Ovary (tissue), 7 donors: ENCODE measurements at regions not wholly inside any gene's neighbourhood (a gene's known extent, or its start where the extent isn't known, plus 50 kb on each side); places are given as distances from the start of the nearest gene placed in this dataset.

Source experiments
- DNase-seq, 5 donors: peaks; one replicate each; pipeline ENCODE4 v3.0.0-alpha.2; 2019 to 2020
- H3K27ac ChIP-seq, 2 donors: fragments of 200-600 bp; one replicate each; pipeline versions ENCODE4 v1.5.1 to v1.8.0; 2019 to 2022
- H3K27me3 ChIP-seq: fragments of 200-600 bp; one replicate; pipeline ENCODE4 v1.8.0; 2022
- H3K36me3 ChIP-seq: fragments of 200-600 bp; sonication (generic); one replicate; pipeline ENCODE4 v1.5.1; 2019
- H3K4me1 ChIP-seq: one replicate; pipeline ENCODE4 v1.8.1; 2013; ENCODE audit warnings: mild to moderate bottlenecking, moderate library complexity; ENCODE audit not compliant: insufficient read depth
- H3K4me3 ChIP-seq: fragments of 200-600 bp; sonication (generic); one replicate; pipeline ENCODE4 v1.5.1; 2017
- H3K9me3 ChIP-seq, 2 donors: fragments of 200-600 bp in 1 of 2; sonication (generic) in 1 of 2; one replicate each; pipeline versions ENCODE4 v1.5.1 to v1.8.1; 2013 to 2019; ENCODE audit warnings: mild to moderate bottlenecking in 1 of 2, moderate library complexity in 1 of 2
- EP300 ChIP-seq: sonication (generic); formaldehyde crosslinking; IDR thresholded peaks from one replicate; pipeline ENCODE4 v1.6.1; 2017; ENCODE audit warnings: antibody characterized with exemption
- POLR2A ChIP-seq: fragments of 450-650 bp; IDR thresholded peaks from one replicate; pipeline ENCODE4 v1.6.1; 2017; ENCODE audit warnings: antibody characterized with exemption, mild to moderate bottlenecking, moderate library complexity
- WGBS, 3 donors: extraction: QIAGEN DNeasy Blood & Tissue Kit in 1 of 3; methylation state at CpG; one replicate each; pipeline versions ENCODE4 v1.1.5 to v1.1.7; 2013 to 2017; 5-methylcytosine and 5-hydroxymethylcytosine counted together
- intact Hi-C, 4 donors: fragments of 100-400 bp; cut with DNase I; formaldehyde crosslinking; loops; one replicate each; pipeline versions ENCODE4 v1.11.0 to v1.15.1; 2022 to 2023
- TF ChIP-seq, protein P1 (sequence below), 3 donors: fragments of 450-650 bp in 2 of 3; fragments of 200-600 bp in 1 of 3; IDR thresholded peaks; one replicate each; pipeline versions ENCODE4 v1.5.1 to v1.8.0; 2016 to 2022; ENCODE audit warnings: antibody characterized with exemption in 3 of 3, mild to moderate bottlenecking in 1 of 3
- donor health status: DM: no; HTN: no; CAD: no; lungs with moderate emphysema.
- donor health status: DM: no; HTN: no; CAD: no.
- donor health status: Bipolar disorder and iron deficiency.
- donor health status: DM: no; HTN: no; CAD: no.
- donor health status: DM: yes; HTN: yes; CAD: no.

DNA sequence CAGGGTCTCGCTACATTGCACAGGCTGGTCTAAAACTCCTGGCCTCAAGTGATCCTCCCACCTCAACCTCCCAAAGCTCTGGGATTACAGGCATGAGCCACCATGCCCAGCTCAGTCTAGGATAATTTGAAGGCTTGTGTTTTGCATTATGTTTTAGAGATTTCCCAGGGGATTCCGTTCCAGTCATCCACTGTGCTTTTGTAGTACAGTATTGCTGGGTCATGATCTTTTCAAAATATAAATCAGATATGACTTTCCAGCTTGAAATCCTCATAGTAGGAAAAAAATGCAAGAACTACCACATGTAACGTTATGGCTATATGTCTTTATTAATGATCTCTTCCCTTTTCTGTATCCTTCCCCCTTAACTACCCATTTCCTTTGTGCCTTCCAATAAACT lies 338.1 kb downstream of the PRELID2 start:
- Histone ChIP-seq H3K4me1 (no peaks in the 10 kb centered on the region), H3K27me3 (no peaks in the 10 kb centered on the region), H3K9me3 (no peaks in the 10 kb centered on the region), H3K4me3 (no peak overlapping the region), H3K36me3 (no peaks in the 10 kb centered on the region), H3K27ac (no peak overlapping the region)
- TF ChIP-seq EP300 (no peak), POLR2A (no peak)
- TF ChIP-seq, protein P1, sequence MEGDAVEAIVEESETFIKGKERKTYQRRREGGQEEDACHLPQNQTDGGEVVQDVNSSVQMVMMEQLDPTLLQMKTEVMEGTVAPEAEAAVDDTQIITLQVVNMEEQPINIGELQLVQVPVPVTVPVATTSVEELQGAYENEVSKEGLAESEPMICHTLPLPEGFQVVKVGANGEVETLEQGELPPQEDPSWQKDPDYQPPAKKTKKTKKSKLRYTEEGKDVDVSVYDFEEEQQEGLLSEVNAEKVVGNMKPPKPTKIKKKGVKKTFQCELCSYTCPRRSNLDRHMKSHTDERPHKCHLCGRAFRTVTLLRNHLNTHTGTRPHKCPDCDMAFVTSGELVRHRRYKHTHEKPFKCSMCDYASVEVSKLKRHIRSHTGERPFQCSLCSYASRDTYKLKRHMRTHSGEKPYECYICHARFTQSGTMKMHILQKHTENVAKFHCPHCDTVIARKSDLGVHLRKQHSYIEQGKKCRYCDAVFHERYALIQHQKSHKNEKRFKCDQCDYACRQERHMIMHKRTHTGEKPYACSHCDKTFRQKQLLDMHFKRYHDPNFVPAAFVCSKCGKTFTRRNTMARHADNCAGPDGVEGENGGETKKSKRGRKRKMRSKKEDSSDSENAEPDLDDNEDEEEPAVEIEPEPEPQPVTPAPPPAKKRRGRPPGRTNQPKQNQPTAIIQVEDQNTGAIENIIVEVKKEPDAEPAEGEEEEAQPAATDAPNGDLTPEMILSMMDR (IDR thresholded peaks at IDR 0.05): no peak
- 87 to 89% (median 87%) methylated on average over 3 of the region's 3 CpGs for WGBS, 3 donors
- intact Hi-C loops: no loop called here
- DNase-seq: no peak

DNA sequence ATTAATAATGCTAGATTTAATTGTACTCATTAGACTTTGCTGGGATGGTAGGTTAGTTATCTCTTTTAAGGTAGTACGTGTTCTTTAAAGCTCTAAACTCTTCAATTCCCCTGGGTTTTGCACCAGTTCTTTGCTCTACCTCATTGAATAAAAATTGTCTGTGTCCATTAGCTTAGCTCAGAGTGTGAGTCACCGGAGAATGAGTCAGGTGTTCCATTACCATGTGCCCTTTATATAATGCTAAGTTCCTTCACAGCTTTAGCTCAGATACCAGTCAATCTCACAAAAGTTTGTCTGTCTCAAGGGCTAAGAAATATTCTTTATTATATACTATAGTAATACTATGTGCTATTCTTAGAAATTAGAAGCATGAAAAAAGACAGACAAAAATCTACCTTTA lies 339.4 kb downstream of the PRELID2 start:
- Histone ChIP-seq H3K36me3 (no peaks in the 10 kb centered on the region), H3K4me3 (no peak overlapping the region), H3K9me3 (no peaks in the 10 kb centered on the region), H3K27ac (no peak overlapping the region), H3K27me3 (no peaks in the 10 kb centered on the region), H3K4me1 (no peaks in the 10 kb centered on the region)
- WGBS, 3 donors: 60 to 83% (median 73%) methylated on average over 2 of the region's 2 CpGs
- DNase-seq: no peak
- TF ChIP-seq EP300 (no peak), POLR2A (no peak)
- TF ChIP-seq, protein P1 (IDR thresholded peaks at IDR 0.05): no peak
- intact Hi-C loops: no loop called here

DNA sequence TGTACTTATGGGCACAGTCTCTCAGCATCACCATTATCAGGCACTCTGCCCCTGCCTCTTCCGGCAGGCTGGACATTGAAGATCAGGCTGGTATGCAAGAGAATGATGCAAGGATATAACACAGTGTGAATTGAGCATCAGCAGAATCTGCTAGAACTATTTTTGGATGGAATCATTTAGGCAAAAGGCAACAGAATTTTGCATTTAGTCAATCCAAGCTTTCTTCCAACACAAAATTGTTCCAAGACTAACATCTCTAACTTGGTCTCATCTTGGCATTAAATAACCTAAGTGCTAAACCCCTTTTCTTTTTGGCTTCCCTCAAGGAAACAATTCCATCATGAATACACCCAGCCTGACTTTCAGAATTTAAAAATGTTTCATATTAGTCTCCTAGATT lies 339.9 kb downstream of the PRELID2 start:
- intact Hi-C loops: no loop called here
- H3K36me3 ChIP-seq: no peaks in the 10 kb centered on the region
- 58 to 93% (median 80%) methylated on average over 1 of the region's 1 CpG for WGBS, 3 donors
- H3K4me3 ChIP-seq: no peak overlapping the region
- no peak overlapping the region for H3K27ac ChIP-seq
- H3K27me3 ChIP-seq: no peaks in the 10 kb centered on the region
- TF ChIP-seq, protein P1 (IDR thresholded peaks at IDR 0.05): no peak
- TF ChIP-seq EP300 (no peak), POLR2A (no peak)
- H3K9me3 ChIP-seq: no peaks in the 10 kb centered on the region
- DNase-seq: no peak
- no peaks in the 10 kb centered on the region for H3K4me1 ChIP-seq

DNA sequence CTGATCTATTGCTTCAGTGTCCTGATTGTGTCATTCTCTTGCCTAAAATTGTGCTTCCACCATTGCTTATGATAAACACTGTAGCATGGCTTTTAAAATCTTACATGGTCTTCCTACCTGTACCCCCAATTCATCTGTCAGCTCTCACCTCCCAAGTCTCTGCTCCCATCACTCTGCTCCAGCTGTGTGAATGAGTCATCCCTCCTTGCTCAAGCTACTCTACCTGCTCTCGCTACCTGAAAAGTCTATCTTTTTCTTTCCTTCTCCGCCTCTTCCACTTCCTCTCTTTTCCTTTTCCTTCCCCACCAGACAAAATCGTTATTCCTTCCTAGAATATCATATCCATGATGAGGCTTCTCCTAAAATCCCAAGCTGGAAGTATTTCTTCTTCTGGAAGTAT lies 341.7 kb downstream of the PRELID2 start:
- no peak overlapping the region for H3K27ac ChIP-seq
- no peaks in the 10 kb centered on the region for H3K27me3 ChIP-seq
- TF ChIP-seq POLR2A: no peak
- TF ChIP-seq, protein P1 (IDR thresholded peaks at IDR 0.05): no peak
- TF ChIP-seq EP300: no peak
- WGBS, 3 donors: 85 to 95% (median 89%) methylated on average over 3 of the region's 3 CpGs
- H3K36me3 ChIP-seq: no peaks in the 10 kb centered on the region
- no peak overlapping the region for H3K4me3 ChIP-seq
- no peaks in the 10 kb centered on the region for H3K4me1 ChIP-seq
- H3K9me3 ChIP-seq: no peaks in the 10 kb centered on the region
- no peak for DNase-seq
- intact Hi-C loops: no loop called here

DNA sequence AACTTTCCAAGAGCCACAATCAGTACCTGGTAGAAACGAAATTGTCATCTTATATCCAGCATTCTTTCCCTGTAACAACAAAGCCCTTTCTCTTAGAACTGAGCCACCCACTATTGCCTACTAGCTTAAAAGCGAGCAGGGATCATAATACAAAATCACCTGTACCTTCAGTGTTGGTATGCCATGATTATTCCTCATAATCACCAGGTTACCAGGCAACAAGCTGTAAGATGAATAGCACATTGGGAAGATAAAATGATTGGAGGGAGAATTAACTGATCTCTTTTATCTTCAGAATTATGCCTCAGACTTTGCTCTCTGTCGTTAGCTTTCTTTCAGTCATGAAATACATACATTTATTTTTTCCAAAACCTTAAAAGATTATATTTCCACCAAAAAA lies 345.6 kb downstream of the PRELID2 start:
- no peak overlapping the region for H3K27ac ChIP-seq

More for the DNA sequence above, 345.6 kb downstream of the PRELID2 start:
- Histone ChIP-seq H3K36me3 (no peaks in the 10 kb centered on the region), H3K9me3 (no peaks in the 10 kb centered on the region), H3K4me3 (no peak overlapping the region), H3K27me3 (no peaks in the 10 kb centered on the region), H3K4me1 (no peaks in the 10 kb centered on the region)
- intact Hi-C loops: no loop called here
- WGBS, 3 donors: 72 to 87% (median 74%) methylated on average over 3 of the region's 3 CpGs
- TF ChIP-seq, protein P1 (IDR thresholded peaks at IDR 0.05): no peak
- TF ChIP-seq POLR2A (no peak), EP300 (no peak)
- no peak for DNase-seq
